Lower leg skin (tissue), 3 donors: ENCODE measurements at regions not wholly inside any gene's neighbourhood (a gene's known extent, or its start where the extent isn't known, plus 50 kb on each side); places are given as distances from the start of the nearest gene placed in this dataset.

Source experiments
- POLR2A ChIP-seq, 2 donors: fragments of 450-650 bp; IDR thresholded peaks; one replicate each; pipeline ENCODE4 v1.6.1; 2016 to 2017; ENCODE audit warnings: antibody characterized with exemption in 2 of 2, mild to moderate bottlenecking in 1 of 2, moderate library complexity in 1 of 2
- TF ChIP-seq, protein P1 (sequence below), 3 donors: fragments of 450-650 bp; IDR thresholded peaks; one replicate each; pipeline ENCODE4 v1.5.1; 2016; ENCODE audit warnings: antibody characterized with exemption in 3 of 3, mild to moderate bottlenecking in 3 of 3, moderate library complexity in 2 of 3

DNA sequence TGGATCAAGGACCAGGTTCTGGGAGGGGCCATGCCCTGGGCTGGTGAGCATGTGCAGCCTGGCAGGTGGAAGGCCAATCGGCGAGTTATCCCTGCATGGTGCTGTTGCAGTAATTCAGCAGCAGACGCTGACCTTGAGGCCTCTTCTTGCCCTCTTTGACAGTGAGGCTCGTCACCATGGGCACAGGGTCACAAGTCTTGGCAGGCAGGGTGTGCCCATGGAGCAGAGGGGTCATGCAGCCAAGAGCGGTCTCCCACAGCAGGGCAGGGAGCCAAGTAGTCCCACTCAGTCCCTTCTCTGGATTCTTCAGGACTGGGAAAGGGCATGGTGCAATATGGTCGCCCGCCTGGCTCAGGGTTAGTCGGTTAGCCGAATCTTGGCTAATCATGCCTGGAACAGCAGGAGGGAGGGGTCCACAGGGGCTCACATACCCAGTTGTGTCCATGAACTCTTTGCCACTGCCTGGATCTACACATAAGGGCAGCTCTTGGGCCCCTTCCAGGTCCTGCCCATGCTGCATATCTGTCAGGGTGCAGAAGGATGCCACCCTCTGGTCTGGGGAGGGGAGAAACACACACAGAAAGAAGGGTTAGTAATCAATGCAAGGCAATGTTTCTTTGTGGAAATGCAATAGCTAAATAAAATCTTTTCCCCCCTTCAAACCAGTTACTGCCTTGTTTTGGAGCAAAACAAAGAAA is 226.8 kb downstream of the SIPA1L2 start:
- TF ChIP-seq, protein P1, sequence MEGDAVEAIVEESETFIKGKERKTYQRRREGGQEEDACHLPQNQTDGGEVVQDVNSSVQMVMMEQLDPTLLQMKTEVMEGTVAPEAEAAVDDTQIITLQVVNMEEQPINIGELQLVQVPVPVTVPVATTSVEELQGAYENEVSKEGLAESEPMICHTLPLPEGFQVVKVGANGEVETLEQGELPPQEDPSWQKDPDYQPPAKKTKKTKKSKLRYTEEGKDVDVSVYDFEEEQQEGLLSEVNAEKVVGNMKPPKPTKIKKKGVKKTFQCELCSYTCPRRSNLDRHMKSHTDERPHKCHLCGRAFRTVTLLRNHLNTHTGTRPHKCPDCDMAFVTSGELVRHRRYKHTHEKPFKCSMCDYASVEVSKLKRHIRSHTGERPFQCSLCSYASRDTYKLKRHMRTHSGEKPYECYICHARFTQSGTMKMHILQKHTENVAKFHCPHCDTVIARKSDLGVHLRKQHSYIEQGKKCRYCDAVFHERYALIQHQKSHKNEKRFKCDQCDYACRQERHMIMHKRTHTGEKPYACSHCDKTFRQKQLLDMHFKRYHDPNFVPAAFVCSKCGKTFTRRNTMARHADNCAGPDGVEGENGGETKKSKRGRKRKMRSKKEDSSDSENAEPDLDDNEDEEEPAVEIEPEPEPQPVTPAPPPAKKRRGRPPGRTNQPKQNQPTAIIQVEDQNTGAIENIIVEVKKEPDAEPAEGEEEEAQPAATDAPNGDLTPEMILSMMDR (IDR thresholded peaks at IDR 0.05), result no peak
- TF ChIP-seq POLR2A (IDR thresholded peaks at IDR 0.05), result no peak
